ENCODE measurements at regions not wholly inside any gene's neighbourhood (a gene's known extent, or its start where the extent isn't known, plus 50 kb on each side); places are given as distances from the start of the nearest gene placed in this dataset.
A peak's percentile ranks its signal among the peaks of the same experiment; 100 is the strongest.

DNA sequence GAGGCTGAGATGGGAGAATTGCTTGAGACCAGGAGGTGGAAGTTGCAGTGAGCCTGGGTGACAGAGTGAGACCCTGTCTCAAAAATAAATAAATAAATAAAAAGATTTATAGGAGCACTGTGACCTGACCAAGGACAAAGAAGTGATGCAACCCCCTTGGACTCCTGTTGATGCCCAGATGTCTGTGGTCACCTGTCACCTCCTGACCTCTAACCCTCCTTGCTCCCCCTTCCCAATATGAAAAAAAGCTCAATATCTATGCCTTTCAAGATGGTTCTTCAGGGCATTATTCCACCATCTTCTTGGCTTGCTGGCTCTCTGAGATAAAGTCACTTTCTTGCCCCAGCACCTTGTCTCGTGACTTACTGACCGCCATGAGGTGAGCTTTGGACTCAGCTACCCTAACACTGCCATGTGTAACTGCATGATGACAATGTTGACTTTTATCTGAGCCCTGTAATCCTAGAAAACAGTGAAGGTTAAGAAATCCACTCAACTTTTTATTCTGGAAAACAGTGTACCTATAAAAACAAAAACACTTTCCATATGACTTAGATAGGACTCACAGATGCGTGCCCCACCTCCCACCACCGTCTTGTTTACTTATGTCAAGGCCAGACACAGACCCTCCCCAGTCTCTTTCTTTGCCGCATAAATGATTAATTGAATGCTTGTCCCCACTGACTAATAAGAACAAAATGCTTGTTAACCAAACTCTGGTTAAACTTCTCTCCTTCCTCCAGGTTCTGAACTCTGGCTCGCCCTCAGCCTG lies 360.5 kb downstream of the BUD13 start:
- DNase-seq, result no peak

- no peak for DNase-seq
Measured at GRCh38 chr11:116409238-116409637, 363.5 kb downstream of the BUD13 start.

GRCh38 chr11:116406042-116406441 lies 366.7 kb downstream of the BUD13 start:
- DNase-seq, result no peak

DNA sequence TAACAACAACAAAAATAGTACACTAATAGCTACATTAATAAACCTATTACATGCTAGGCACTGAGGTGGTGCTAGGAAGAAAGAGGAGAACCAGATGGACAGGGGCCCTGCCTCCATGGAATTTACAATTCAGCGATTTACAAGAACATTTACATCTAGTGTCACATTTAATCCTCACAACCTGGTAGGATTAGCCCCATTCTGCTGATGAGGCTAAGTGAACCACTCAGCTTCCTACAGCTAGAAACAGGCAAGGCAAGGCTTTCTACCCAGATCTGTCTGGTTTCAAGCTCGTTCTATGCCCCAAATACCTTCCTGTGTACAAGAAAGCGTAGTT lies 368.4 kb downstream of the BUD13 start:
- DNase-seq, result no peak

GRCh38 chr11:116403794-116404461 lies 368.9 kb downstream of the BUD13 start:
- no peak for DNase-seq

GRCh38 chr11:116400081-116400480 lies 372.7 kb downstream of the BUD13 start:
- DNase-seq, result no peak

GRCh38 chr11:116397602-116398084 lies 375.1 kb downstream of the BUD13 start:
- no peak for DNase-seq

GRCh38 chr11:116396331-116396730 lies 376.5 kb downstream of the BUD13 start:
- no peak for DNase-seq

- DNase-seq, result no peak
Measured at GRCh38 chr11:116394022-116394421, 378.8 kb downstream of the BUD13 start.

- no peak for DNase-seq
Measured at GRCh38 chr11:116390963-116391362, 381.8 kb downstream of the BUD13 start.

DNA sequence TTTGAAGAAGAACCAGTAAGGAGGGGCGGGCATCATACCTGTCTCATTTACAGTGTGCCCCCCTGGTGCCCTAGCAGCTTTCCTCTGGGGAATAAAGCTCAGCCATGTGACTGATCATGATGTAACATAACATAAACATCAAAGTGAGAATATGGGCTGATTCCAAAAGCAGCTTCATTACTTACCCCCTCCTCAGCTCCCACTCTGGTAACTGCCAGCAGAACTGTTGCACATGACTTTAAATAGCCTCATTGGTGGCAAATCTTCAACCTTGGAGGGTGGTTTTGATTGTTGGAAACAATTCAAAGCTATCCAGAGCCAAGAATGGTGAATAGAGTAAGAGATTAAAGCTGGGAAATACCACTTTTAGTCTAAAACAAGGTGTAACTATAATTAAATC lies 384.6 kb downstream of the BUD13 start:
- DNase-seq, result no peak

DNA sequence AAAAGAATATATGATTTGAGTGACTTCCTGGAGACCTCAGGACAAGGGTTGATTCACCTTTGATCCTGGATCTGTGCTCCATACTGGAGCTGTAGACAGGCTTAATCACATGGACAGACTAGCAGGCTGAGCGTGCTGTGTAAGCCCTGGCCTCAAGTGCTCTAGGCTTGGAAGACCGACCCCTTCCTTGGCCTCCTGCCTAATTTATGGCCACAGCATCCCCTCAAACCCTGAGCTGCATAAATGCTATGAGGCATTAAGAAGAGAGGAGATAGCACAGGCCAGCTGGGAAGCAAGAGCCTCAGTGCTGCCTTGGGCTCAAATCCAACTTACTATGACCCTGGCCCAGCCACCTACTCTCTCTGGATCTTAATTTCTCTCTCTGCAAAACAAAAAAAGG lies 385.1 kb downstream of the BUD13 start:
- no peak for DNase-seq

- no peak for DNase-seq
Measured at GRCh38 chr11:116386118-116386699, 386.6 kb downstream of the BUD13 start.

- no peak for DNase-seq
Measured at GRCh38 chr11:116384876-116385275, 387.9 kb downstream of the BUD13 start.

GRCh38 chr11:116384407-116384806 lies 388.4 kb downstream of the BUD13 start:
- no peak for DNase-seq

DNA sequence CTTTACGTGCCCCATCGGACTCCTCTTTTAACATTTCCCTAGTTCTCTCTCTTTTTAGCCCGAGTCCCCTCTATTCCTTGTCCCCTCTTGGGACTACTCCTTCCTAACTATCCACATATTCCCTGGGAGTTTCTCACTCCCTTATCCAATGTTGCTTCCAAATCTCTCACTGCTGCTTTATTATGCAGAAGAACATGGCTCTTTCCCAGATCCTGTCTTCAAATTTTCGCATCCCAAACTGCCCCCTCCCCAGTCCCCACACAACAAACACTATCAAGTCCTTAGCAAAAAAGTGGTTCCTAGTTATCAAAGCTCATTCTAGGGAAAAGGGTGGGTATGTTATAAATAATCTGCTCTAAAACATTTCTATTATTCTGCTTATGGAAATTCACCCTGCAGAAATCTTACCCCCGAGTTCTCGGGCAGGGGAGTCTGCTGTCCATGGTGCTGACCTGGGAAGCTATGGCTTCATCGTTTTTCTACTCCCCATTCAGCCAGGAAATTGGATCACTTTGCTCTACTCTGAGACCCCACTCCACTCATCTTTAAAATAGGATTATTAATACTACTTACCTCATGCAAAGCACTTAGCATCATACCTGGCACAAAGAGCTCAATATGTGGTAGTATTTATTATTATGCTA lies 393.5 kb downstream of the BUD13 start:
- DNase-seq, result peak in 1 of 2 donors; percentile 30

- DNase-seq, result no peak
Measured at GRCh38 chr11:116376547-116376946, 396.2 kb downstream of the BUD13 start.

DNA sequence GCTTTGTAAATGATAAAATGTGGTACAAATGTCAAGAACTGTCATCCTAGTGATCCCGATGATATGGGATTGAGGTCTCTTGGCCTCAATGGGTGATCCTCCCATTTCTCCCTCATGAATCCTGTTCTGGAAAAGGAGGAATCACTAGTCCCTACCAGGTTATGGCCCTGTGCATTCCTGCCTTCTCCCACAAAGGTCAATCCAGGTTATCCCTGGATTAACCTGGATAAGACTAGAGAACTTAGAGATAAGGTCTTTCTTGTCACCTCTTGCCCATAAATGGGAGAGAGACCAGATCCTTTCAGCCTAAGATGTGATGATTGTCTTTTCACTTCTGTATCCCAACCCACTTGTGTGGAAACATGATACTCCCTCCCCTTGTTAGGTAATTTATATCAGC lies 396.7 kb downstream of the BUD13 start:
- DNase-seq, result no peak

DNA sequence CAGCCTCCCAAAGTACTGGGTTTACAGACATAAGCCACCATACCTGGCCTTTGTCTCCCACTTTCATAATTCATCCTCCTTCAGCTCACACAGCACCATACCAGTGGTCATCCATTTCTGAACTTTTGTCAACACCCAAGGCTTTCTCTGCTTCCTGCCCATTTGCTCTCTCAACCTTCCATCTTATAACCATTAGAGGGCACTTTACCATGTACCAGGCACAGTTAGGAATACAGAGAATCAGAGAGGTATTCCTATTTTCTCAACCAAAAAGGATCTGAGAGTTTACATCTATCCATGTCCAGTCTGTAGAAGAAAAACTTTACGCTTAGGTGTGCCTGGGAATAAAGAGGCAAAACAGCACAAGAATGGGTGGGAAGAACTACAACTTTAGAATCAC lies 397.6 kb downstream of the BUD13 start:
- no peak for DNase-seq

DNA sequence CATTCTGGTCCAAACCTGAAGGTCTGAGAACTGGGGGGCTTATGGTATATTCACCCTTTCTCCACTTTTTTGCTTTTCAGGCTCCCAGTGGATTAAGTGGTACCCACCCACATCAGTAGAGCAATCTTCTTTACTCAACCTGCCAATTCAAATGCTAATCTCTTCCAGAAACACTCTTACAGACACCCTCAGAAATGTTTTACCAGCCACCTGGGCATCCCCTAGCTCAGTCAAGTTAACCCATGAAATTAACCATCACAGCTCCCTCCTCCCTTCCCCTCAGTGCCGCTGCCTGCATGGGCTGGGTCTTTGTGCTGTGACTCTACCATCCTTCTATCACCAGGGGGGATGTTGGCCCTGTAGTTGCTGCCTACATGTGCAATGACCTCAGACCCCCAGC lies 398.7 kb downstream of the BUD13 start:
- no peak for DNase-seq

DNA sequence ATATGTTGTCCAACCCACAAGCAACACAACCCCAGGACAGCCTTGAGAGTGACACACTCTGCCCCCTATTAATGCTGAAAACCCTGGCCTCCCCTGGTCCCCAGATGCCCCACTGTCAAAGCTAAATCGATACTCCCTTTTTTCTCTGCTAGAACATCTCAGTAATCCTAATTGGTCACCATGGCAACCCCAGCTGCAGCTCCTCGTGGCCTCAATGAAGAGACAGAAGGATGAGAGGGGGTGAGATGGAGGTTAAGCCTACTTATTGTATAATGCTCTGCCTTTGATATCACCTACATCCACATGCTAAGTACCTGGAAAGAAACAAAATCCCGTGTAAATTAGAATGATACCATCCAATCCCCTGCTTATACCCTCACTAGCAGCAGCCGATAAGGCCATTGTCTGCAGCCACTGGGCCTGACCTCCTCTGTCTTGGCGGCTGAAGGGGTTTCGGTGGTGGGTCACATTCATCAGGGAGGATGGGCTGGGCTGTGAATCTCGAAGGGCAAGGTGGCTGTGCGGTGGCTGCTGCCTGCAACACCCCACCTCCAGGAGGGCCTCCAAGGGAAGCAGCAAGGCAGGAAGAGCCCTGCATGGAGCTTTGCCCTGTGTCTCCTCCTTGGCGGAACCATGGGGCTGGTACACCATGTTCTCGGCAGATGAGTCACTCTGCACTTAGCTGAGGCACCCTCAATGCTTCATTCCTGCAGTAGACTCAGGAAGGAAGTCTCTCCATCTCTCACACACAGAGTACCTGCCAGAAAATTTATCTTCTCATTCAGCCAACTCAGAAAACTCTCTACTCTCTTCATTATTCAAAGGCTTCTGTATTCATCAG lies 399.5 kb downstream of the BUD13 start:
- DNase-seq, result no peak

DNA sequence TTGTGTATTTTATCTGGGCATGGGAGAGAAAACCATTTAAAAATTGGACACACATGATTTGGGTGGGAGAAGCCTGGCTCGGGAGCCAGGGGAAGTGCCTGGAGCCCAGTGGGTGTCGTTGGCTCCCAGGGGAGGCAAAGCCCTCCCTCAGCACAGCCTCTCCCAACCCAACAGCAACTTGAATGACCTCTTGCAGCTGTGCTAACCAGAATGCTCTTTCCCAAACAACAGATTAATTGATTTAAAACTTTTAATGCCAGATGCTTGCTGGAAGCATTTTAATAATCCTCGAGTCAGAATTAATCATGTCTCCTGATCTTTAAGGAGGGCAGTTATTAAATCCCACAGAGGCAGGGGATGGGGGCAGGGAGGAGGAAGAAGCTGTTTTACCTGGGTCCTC lies 401.6 kb downstream of the BUD13 start:
- DNase-seq, result no peak

DNA sequence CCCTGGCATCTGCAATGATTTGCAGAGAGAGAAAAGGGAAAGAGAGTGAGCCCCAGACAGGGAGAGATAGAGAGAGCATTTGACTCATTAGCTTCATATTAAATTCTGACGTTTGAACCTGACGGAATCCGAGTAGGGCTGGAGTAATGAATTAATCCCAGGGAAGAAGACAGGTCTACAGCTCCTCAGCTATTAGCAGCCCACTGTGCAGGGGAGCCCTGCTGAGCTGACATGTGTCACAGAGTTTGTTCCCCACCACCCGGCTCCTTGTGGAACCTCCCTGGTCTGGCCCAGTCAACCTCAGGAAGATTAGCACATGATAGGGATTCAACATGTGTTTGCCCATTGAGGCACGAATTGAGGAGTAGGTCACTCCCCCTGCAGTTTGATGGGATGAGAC lies 404.0 kb downstream of the BUD13 start:
- DNase-seq, result no peak
